CD14-positive monocyte (primary cell): ENCODE measurements at regions not wholly inside any gene's neighbourhood (a gene's known extent, or its start where the extent isn't known, plus 50 kb on each side); places are given as distances from the start of the nearest gene placed in this dataset.
A peak's percentile ranks its signal among the peaks of the same experiment; 100 is the strongest.

Experiments used
- DNase-seq, 3 donors: peaks; one replicate each; pipeline ENCODE4 v3.0.0-alpha.2; 2011 to 2022
- H2AFZ ChIP-seq: 2 replicates; pipeline ENCODE4 v1.6.0; 2012; ENCODE audit warnings: mild to moderate bottlenecking, low read depth, low read length, inconsistent platforms; ENCODE audit not compliant: insufficient read depth, poor library complexity, severe bottlenecking
- H3K27ac ChIP-seq, 2 donors: 1 replicate in 1 of 2; 2 replicates in 1 of 2; pipeline ENCODE4 v1.5.1; 2012 to 2013; ENCODE audit warnings: low read length in 2 of 2, control low read depth in 1 of 2, inconsistent platforms in 1 of 2, low read depth in 1 of 2, mild to moderate bottlenecking in 1 of 2
- H3K27me3 ChIP-seq, 2 donors: one replicate each; pipeline versions ENCODE4 v1.6.0 to v1.6.1; 2011 to 2013; ENCODE audit warnings: low read length in 2 of 2; ENCODE audit not compliant: control insufficient read depth in 2 of 2, insufficient read depth in 2 of 2
- H3K36me3 ChIP-seq, 2 donors: replicated peaks in 1 of 2; 1 replicate in 1 of 2; 2 replicates in 1 of 2; pipeline versions ENCODE4 v1.5.1 to v1.6.1; 2012 to 2013; ENCODE audit warnings: low read length in 2 of 2, control low read depth in 1 of 2, inconsistent platforms in 1 of 2, mild to moderate bottlenecking in 1 of 2; ENCODE audit not compliant: insufficient read depth in 2 of 2, control insufficient read depth in 1 of 2
- H3K4me1 ChIP-seq, 2 donors: 1 replicate in 1 of 2; 2 replicates in 1 of 2; pipeline versions ENCODE4 v1.5.1 to v1.6.1; 2012 to 2013; ENCODE audit warnings: low read length in 2 of 2, control low read depth in 1 of 2, inconsistent platforms in 1 of 2, mild to moderate bottlenecking in 1 of 2, moderate library complexity in 1 of 2; ENCODE audit not compliant: insufficient read depth in 2 of 2, control insufficient read depth in 1 of 2
- H3K4me2 ChIP-seq: replicated peaks from 2 replicates; pipeline ENCODE3; 2012; ENCODE audit warnings: low read length, moderate library complexity, mild to moderate bottlenecking; ENCODE audit not compliant: poor library complexity, severe bottlenecking; ENCODE audit errors: extremely low read depth
- H3K4me3 ChIP-seq, 3 experiments: fragments of 200-600 bp in 1 of 3; sonication (generic) in 1 of 3; replicated peaks in 1 of 3; 1 replicate in 2 of 3; 2 replicates in 1 of 3; pipeline ENCODE4 v1.5.1; 2011 to 2013; ENCODE audit warnings: low read length in 3 of 3, mild to moderate bottlenecking in 3 of 3, control low read depth in 2 of 3, low read depth in 2 of 3, inconsistent platforms in 1 of 3, moderate library complexity in 1 of 3
- H3K79me2 ChIP-seq: 2 replicates; pipeline ENCODE4 v1.6.0; 2012; ENCODE audit warnings: mild to moderate bottlenecking, control low read depth, inconsistent platforms, low read length, moderate library complexity; ENCODE audit not compliant: insufficient read depth
- H3K9ac ChIP-seq: 2 replicates; pipeline ENCODE4 v1.6.0; 2017; ENCODE audit warnings: low read length, mild to moderate bottlenecking; ENCODE audit not compliant: insufficient read depth, poor library complexity, severe bottlenecking
- H3K9me3 ChIP-seq, 2 donors: replicated peaks in 1 of 2; 1 replicate in 1 of 2; 2 replicates in 1 of 2; pipeline versions ENCODE4 v1.5.1 to v1.6.1; 2012 to 2013; ENCODE audit warnings: low read length in 2 of 2, control low read depth in 1 of 2; ENCODE audit not compliant: control insufficient read depth in 1 of 2, insufficient read depth in 1 of 2
- H4K20me1 ChIP-seq: 2 replicates; pipeline ENCODE4 v1.6.0; 2012; ENCODE audit warnings: mild to moderate bottlenecking, low read length, control low read depth, moderate library complexity; ENCODE audit not compliant: insufficient read depth
- H3K27ac Mint-ChIP-seq, 7 donors: one replicate each; pipeline ENCODE4 v1.8.0; 2020; ENCODE audit warnings: mild to moderate bottlenecking in 7 of 7, mixed read lengths in 7 of 7, moderate library complexity in 6 of 7, inconsistent platforms in 2 of 7
- H3K27me3 Mint-ChIP-seq, 3 donors: one replicate each; pipeline ENCODE4 v1.8.0; 2021 to 2022; ENCODE audit warnings: low read depth in 3 of 3, mild to moderate bottlenecking in 3 of 3, mixed read lengths in 3 of 3, moderate library complexity in 3 of 3, inconsistent platforms in 1 of 3
- H3K36me3 Mint-ChIP-seq, 2 donors: one replicate each; pipeline ENCODE4 v1.8.0; 2020; ENCODE audit warnings: mixed read lengths in 2 of 2, inconsistent platforms in 1 of 2, mild to moderate bottlenecking in 1 of 2
- H3K4me1 Mint-ChIP-seq: one replicate; pipeline ENCODE4 v1.8.0; 2020; ENCODE audit warnings: mild to moderate bottlenecking, mixed read lengths
- H3K4me3 Mint-ChIP-seq, 2 donors: one replicate each; pipeline ENCODE4 v1.8.0; 2020; ENCODE audit warnings: mild to moderate bottlenecking in 2 of 2, mixed read lengths in 2 of 2, moderate library complexity in 1 of 2
- H3K9me3 Mint-ChIP-seq, 7 donors: one replicate each; pipeline ENCODE4 v1.8.0; 2020 to 2022; ENCODE audit warnings: mixed read lengths in 7 of 7, mild to moderate bottlenecking in 6 of 7, moderate library complexity in 6 of 7, inconsistent platforms in 2 of 7
- WGBS: methylation state at CpG from one replicate; pipeline ENCODE4 v1.1.5; 2013; ENCODE audit warnings: missing lambda C conversion rate; ENCODE audit not compliant: insufficient coverage; 5-methylcytosine and 5-hydroxymethylcytosine counted together
- intact Hi-C, 2 donors: fragments of 100-400 bp; cut with micrococcal nuclease; formaldehyde crosslinking; loops; one replicate each; pipeline versions ENCODE4 v1.15.0 to v1.15.1; 2023
- TF ChIP-seq, protein P1 (sequence below): fragments of 200-600 bp; IDR thresholded peaks from one replicate; pipeline ENCODE4 v1.8.0; 2022; ENCODE audit warnings: antibody characterized with exemption, mild to moderate bottlenecking

DNA sequence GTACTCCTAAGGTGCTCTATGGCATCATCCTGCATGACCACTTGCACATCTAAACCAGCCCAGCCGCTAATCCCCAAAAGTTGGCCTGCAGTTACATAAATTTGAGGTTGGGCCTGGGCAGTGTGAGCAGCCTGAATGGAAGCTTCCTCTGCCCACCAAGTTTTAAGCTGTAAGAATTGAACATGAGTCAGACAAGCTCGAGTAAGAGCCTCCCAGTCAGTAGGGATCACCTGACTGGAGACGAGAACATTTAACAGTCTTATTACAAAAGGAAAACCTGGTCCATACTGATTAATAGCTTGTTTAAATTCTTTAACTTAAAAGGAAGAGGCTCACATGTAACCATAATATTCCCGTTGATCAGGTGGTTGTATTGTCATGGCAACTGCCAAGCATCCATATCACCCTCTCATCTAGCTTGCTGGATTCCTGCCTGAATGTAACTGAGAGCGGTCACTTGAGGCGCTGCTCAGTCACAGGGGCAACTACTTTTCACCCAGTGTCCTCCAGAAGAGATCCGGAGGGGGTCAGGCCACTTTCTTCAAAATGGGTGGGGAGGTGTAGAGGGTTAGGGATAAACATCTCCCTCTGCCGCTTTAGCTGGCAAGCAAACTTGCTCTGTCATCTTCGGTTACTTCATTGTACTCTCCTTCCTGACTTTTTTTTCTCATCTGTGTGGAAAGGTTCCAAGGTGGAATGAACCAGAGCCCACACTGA lies 56.6 kb upstream of the WDR1 start:
- Histone ChIP-seq H3K4me2 (no peak overlapping the region), H3K4me1 (peaks cover 17% of the 10 kb centered on the region in 2 donors), H3K79me2 (no peaks in the 10 kb centered on the region), H3K9me3 (no peaks in the 10 kb centered on the region), H3K27ac (no peak overlapping the region), H3K27me3 (no peaks in the 10 kb centered on the region), H3K36me3 (no peaks in the 10 kb centered on the region), H3K9ac (no peak overlapping the region), H2AFZ (no peak overlapping the region), H4K20me1 (no peaks in the 10 kb centered on the region), H3K4me3 (peak overlapping the region in 1 of 3 experiments; percentile 3)
- H3K9me3 Mint-ChIP-seq, result peaks cover 0 to 4% (median 0%) of the 10 kb centered on the region in 7 donors
- intact Hi-C loops, result no loop called here
- peaks cover 0 to 3% (median 0%) of the 10 kb centered on the region in 3 donors for H3K27me3 Mint-ChIP-seq
- TF ChIP-seq, protein P1, sequence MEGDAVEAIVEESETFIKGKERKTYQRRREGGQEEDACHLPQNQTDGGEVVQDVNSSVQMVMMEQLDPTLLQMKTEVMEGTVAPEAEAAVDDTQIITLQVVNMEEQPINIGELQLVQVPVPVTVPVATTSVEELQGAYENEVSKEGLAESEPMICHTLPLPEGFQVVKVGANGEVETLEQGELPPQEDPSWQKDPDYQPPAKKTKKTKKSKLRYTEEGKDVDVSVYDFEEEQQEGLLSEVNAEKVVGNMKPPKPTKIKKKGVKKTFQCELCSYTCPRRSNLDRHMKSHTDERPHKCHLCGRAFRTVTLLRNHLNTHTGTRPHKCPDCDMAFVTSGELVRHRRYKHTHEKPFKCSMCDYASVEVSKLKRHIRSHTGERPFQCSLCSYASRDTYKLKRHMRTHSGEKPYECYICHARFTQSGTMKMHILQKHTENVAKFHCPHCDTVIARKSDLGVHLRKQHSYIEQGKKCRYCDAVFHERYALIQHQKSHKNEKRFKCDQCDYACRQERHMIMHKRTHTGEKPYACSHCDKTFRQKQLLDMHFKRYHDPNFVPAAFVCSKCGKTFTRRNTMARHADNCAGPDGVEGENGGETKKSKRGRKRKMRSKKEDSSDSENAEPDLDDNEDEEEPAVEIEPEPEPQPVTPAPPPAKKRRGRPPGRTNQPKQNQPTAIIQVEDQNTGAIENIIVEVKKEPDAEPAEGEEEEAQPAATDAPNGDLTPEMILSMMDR, result peak; percentile 14
- no peaks in the 10 kb centered on the region for H3K36me3 Mint-ChIP-seq
- 20% methylated on average over 2 of the region's 9 CpGs for WGBS
- no peak overlapping the region for H3K4me3 Mint-ChIP-seq
- peak overlapping the region in 4 of 7 donors; percentile 49 to 70 (median 56) for H3K27ac Mint-ChIP-seq
- peaks cover 26% of the 10 kb centered on the region for H3K4me1 Mint-ChIP-seq
- DNase-seq, result peak; percentile 12 to 58 (median 25)

DNA sequence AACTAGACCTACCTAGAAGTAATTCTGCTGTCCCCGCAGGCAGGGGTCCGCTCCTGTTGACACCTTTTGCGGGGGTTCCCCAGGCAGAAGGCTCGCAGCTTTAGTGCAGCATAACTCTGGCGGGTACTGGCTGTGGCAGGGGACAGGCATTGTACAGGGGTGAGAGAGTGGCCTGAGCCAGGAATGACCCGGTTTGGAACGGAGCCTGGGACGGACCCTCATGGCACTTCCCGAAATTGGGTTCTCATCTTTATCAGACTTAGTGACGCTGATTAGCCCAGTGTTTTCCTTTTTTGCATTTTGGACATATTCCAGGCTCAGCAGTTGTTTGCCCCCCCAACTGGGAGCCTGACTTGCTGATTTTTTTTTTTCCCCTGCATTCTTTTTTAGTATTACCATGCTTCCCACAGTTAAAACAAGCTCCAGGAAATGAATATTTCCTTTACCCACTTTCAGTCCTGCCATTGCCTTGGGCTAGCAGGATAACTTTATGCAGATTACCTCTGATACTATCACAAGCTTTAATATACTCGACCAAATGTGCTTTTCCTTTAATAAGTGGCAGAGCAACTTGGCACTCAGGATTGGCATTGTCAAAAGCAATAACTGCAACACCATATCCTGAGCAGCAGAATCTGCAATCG lies 55.8 kb upstream of the WDR1 start:
- no peak for DNase-seq
- H3K4me1 ChIP-seq, result peaks cover 17% of the 10 kb centered on the region in 2 donors
- no peaks in the 10 kb centered on the region for H3K27me3 ChIP-seq
- no peak overlapping the region for H2AFZ ChIP-seq
- WGBS, result 84% methylated on average over 10 of the region's 12 CpGs
- H3K36me3 ChIP-seq, result no peaks in the 10 kb centered on the region
- H3K4me3 Mint-ChIP-seq, result no peak overlapping the region
- H3K9me3 Mint-ChIP-seq, result peaks cover 0 to 4% (median 0%) of the 10 kb centered on the region in 7 donors
- H3K9me3 ChIP-seq, result no peaks in the 10 kb centered on the region
- peaks cover 26% of the 10 kb centered on the region for H3K4me1 Mint-ChIP-seq
- no peaks in the 10 kb centered on the region for H3K36me3 Mint-ChIP-seq
- no peak overlapping the region for H3K4me3 ChIP-seq
- H3K4me2 ChIP-seq, result no peak overlapping the region
- H3K27me3 Mint-ChIP-seq, result peaks cover 0 to 3% (median 2%) of the 10 kb centered on the region in 3 donors
- intact Hi-C loops, result no loop called here
- H3K9ac ChIP-seq, result no peak overlapping the region
- H3K27ac ChIP-seq, result no peak overlapping the region
- no peaks in the 10 kb centered on the region for H4K20me1 ChIP-seq
- TF ChIP-seq, protein P1, result no peak
- H3K27ac Mint-ChIP-seq, result no peak overlapping the region
- no peaks in the 10 kb centered on the region for H3K79me2 ChIP-seq
